ENCODE measurements at regions not wholly inside any gene's neighbourhood (a gene's known extent, or its start where the extent isn't known, plus 50 kb on each side); places are given as distances from the start of the nearest gene placed in this dataset.
"Not testable (repeated sequence)": the region's sequence is repeated elsewhere in the genome, so short reads cannot be mapped to it uniquely, and the experiment has no call there.

- DNase-seq (ENCODE audit: low spot score) = no peak
These were observed 1310.8 kb upstream of the CHAC2 start for GRCh38 chr2:52456561-52457377.

DNA sequence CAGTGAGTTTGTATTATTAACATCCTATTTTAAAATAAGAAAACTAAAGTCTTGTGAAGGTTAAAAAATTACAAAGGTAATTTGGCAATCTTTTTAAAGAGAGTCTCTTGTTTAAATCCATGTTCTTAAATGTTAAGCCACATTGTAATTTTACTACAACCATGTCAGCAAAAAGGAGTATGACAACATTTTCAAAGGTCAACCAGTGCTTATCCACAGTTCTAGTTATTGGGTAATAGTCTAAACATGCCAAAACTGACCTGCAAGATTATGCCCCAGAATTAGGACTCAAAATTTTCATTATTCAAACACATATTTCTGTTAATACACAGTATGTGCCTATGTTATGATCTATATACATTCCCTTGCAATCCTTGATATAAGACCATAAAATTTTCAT is 1312.6 kb upstream of the CHAC2 start:
- no peak for DNase-seq (ENCODE audit: low spot score)

DNA sequence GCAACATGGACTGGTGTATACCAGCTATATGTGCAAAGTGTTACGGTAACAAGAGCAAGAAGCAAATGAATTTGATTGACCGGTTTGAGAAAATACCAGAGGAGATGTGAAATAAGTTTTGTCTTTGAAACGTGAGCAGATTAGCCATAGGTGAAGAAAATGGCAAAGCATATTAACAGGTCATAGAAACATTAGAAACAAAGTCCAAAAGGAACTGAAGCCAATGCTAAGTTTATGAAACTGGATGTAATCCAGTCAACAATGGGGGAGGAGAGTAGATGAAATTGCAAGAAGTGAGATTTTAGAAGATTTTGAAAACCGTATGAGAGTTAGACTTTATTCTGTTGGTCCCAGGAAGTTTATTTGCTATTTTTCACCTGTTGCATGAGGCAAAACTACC is 1315.4 kb upstream of the CHAC2 start:
- no peak for DNase-seq (ENCODE audit: low spot score)

DNA sequence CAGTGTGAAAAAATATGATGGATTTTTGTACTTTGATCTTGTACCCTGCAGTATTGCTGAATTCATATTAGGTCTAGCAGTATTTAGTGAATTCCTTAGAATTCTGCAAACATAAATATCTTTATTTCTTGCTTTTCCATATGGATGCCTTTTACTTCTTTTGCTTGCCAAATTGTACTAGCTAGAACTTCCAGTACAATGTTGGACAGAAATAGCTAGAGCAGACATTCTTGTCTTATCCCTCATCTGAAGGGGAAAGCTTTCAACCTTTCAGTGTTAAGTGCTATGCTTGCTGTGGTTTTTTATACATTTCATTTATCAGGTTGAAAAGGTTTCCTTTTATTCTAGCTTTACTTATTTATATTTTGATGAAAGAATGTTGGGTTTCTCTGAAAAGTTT is 1321.9 kb upstream of the CHAC2 start:
- no peak for DNase-seq (ENCODE audit: low spot score)

DNA sequence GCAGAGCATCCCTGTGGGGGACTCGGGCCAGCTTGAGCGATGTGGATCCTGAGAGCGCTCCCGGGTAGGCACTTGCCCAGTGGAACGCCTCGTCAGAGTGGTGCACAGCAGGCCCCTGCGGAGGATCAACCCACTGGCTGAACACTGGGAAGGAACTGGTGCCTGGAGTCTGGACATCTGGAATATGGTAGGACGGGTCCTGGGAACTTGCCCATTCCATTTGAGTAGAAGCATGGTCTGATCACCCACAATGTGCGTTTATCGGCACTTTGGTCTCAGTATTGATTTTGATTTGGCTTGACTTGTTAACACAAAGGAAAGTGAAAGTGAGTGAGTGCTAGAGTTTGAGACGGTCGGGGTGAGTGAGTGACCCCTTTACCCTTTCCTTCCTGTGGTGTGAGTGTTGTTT is 1336.2 kb upstream of the CHAC2 start:
- no peak for DNase-seq (ENCODE audit: low spot score)

DNA sequence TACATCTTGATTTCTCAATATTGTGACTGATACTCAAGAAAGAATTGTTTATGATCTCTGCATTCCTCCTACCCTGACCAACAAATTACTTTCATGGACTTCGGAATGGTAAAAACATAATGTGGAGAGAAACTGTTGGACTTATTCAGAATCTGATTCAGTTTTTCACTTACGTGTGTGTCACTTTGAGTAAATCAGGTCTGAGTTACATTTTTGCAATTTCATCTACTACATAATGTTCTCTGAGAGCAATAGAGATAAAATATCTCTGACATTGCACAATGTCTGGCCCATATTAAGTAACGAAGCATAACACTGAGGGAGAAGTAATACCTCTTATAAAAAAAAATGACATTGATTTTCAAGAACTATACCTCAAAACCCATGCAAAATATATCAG is 1337.9 kb upstream of the CHAC2 start:
- no peak for DNase-seq (ENCODE audit: low spot score)

DNA sequence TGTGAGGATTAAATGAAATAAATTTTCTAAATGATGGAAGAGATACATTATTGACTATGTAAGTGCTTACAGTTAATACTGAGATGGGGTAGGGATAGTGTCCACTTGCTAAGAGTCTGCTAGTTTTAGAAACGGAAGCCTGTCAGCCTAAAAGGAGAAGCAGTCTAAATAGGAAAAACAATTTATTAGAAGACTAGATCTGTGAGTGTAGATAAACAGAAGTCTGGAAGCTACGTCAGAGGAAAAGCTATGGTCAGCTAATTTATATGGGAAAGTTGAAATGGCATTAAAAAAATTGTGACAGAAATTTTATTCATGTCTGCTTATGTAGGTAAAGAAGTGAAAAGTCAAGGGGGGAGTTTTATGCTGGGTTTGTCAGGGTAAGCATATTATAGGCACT is 1338.4 kb upstream of the CHAC2 start:
- DNase-seq (ENCODE audit: low spot score) = no peak

- DNase-seq (ENCODE audit: low spot score) = peak; percentile 52
These were observed 1339.4 kb upstream of the CHAC2 start for GRCh38 chr2:52428224-52428623.

- no peak for DNase-seq (ENCODE audit: low spot score)
These were observed 1343.9 kb upstream of the CHAC2 start for GRCh38 chr2:52423655-52424054.

DNA sequence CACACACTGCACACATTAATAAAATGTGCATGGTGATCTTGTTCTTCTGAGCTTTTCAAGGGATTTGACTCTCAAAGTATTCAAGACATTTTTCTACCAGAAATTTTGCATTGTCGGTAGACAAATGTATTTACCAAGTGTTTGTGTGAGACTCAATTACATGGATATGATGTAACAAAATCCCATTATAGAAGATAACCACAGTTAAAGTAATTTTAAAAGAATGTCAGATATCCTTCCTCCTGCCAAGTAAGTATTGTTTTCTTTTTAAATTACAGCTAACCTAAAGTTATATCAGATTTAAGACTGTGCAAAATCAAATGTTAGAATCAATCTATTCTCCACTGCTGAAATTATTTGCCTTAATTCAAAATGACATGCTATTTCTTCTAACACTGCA is 1344.5 kb upstream of the CHAC2 start:
- no peak for DNase-seq (ENCODE audit: low spot score)

GRCh38 chr2:52416340-52416739 is 1351.3 kb upstream of the CHAC2 start:
- DNase-seq (ENCODE audit: low spot score) = peak; percentile 15

- DNase-seq (ENCODE audit: low spot score) = no peak
These were observed 1352.9 kb upstream of the CHAC2 start for GRCh38 chr2:52414561-52415295.

DNA sequence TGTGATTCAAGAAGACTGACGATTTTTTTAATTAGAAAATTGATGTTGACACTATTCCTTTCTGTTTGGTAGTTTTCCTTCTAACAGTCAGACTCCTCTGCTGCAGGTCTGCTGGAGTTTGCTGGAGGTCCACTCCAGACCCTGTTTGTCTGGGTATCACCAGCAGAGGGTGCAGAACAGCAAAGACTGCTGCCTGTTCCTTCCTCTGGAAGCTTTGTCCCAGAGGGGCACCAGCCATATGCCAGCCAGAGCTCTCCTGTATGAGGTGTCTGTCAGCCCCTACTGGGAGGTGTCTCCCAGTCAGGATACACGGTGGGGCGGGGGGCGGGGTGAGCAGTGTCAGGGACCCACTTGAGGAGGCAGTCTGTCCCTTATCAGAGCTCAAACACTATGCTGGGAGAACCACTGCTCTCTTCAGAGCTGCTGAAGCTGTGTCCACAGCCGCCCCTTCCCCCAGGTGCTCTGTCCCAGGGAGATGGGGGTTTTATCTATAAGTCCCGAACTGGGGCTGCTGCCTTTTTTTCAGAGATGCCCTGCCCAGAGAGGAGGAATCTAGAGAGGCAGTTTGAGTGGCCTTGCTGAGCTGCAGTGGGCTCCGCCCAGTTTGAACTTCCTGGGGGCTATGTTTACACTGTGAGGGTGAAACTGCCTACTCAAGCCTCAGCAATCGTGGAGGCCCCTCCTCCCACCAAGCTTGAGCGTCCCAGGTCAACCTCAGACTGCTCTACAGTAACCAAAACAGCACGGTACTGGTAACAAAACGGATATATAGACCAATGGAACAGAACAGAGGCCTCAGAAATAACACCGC is 1358.1 kb upstream of the CHAC2 start:
- DNase-seq (ENCODE audit: low spot score) = not testable (repeated sequence)

DNA sequence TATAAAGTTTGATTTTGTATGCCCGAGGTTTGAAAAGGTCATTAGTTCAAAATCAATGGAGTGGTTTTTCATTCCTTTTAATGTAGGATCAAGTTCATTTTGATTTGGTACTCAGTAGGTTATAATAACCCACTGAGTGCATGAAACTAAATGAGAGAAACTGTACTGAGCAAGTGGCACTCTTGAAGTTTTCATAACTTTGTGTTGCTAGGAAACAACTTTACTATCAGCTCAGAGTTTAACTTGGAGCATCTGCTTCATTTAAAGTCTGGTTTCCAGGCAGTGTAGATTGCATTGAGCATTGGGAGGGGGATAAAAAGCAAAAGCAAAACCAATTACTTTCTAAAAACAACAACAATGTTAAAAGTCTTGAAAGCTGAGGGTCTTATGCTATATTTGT is 1361.6 kb upstream of the CHAC2 start:
- no peak for DNase-seq (ENCODE audit: low spot score)

DNA sequence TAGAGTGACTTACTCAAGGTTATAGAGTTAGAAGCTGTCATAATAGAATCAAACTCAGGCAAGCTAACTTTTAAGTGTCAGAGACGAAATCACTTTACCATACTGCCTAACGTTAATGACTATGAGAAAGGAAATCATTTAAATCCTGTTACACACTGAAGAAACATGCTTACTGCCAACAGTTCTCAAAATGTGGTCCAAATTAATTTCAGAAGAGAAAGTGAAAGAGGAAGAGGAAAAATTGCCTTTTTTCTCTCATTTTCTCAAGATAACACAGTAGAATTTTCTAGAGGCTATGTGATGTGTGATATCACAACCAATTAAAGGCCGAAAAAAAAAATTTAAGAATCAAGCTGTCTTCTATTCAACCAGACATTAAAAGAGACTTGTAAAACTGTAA is 1362.7 kb upstream of the CHAC2 start:
- DNase-seq (ENCODE audit: low spot score) = no peak

- no peak for DNase-seq (ENCODE audit: low spot score)
These were observed 1363.6 kb upstream of the CHAC2 start for GRCh38 chr2:52404046-52404445.

DNA sequence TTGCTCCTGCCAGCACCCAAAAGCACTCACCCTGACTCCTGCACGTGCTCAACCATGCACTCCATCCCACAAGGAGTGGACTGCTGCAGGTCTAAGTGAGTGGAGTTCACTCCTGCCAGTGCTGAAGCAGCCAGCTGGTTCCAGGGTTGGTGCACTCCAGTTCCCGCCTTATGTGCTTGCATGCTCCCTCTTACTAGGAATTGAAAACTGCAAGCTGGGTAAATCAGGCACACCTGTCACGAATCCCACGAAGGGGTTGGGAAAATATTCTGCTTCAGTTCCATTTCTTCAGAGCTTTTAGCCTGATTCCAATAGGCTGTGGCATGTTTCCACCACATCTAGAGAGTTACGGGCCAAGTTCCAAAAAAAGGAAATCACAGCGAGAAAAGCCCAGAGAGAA is 1365.5 kb upstream of the CHAC2 start:
- DNase-seq (ENCODE audit: low spot score) = no peak

- DNase-seq (ENCODE audit: low spot score) = no peak
These were observed 1364.9 kb upstream of the NRXN1 start for GRCh38 chr2:52396836-52397235.

DNA sequence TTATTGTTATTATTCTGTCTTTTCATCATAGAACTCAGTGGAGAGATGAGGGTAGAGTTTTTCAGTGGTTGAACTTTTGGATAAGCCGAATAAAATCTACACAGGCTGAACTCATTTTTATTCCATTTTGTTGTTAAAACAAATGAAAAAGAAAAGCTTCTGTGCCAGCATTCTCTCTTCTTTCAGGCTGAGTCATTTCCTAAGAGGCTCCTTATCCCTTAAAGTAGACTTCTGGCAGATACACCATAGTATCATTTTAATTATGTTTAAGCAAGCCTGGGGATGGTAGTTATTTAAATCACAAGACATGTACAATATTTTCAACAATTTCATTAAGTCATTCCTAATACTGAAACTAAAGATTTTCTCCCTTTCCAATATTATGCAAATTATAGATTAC is 1364.0 kb upstream of the NRXN1 start:
- no peak for DNase-seq (ENCODE audit: low spot score)

DNA sequence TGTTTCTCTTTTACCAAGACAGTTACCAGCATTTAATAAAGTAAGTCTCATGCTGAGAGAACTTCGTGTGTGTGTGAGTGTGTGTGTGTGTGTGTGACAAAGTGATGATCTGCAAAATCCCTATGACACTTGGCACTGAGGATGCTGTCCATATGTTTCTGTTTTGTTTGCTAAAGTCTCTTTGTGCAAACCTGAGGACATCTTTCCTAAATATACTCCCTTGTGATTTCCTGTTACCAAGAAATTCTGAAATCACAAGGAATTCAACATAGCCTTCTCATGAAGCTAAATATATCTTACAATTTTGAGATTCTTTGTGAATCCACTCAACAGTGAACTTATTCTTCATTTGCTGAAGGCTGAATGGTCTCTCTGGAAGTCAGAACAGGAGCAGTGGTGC is 1359.7 kb upstream of the NRXN1 start:
- DNase-seq (ENCODE audit: low spot score) = no peak

DNA sequence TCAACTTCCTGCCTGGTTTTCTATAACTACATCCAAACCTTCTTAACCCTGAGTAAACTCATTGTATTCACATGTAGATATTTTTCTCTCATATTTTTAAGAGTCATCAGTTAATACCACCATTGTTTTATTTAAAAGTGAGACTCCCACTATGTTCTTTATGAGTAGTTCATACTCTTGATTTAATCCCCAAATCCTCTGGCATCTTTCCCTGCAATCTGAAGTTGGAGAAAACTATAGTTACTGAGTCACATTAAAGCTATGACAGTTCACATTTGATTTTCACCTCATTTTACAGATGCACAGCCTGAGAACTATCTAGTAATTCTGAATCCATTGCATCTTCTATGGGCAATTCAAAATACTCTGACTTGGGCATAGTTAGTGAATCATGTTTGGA is 1358.7 kb upstream of the NRXN1 start:
- DNase-seq (ENCODE audit: low spot score) = no peak

GRCh38 chr2:52387937-52388590 is 1356.1 kb upstream of the NRXN1 start:
- no peak for DNase-seq (ENCODE audit: low spot score)
